ENCODE measurements at regions not wholly inside any gene's neighbourhood (a gene's known extent, or its start where the extent isn't known, plus 50 kb on each side); places are given as distances from the start of the nearest gene placed in this dataset.
"Not testable (repeated sequence)": the region's sequence is repeated elsewhere in the genome, so short reads cannot be mapped to it uniquely, and the experiment has no call there.

- intact Hi-C loops (cut with DNase I) = no loop called here
- DNase-seq (ENCODE audit: extremely low spot score) = no peak
- peaks cover 0 to 11% (median 0%) of the 10 kb centered on the region in 4 donors for H3K9me3 ChIP-seq
- H3K36me3 ChIP-seq = no peaks in the 10 kb centered on the region
- H3K27ac ChIP-seq (replicated peaks in 1 of 4) = no peak overlapping the region
- TF ChIP-seq POLR2AphosphoS5 (IDR thresholded peaks at IDR 0.05) (no peak), EP300 (IDR thresholded peaks at IDR 0.05) (no peak)
- TF ChIP-seq, protein P1, sequence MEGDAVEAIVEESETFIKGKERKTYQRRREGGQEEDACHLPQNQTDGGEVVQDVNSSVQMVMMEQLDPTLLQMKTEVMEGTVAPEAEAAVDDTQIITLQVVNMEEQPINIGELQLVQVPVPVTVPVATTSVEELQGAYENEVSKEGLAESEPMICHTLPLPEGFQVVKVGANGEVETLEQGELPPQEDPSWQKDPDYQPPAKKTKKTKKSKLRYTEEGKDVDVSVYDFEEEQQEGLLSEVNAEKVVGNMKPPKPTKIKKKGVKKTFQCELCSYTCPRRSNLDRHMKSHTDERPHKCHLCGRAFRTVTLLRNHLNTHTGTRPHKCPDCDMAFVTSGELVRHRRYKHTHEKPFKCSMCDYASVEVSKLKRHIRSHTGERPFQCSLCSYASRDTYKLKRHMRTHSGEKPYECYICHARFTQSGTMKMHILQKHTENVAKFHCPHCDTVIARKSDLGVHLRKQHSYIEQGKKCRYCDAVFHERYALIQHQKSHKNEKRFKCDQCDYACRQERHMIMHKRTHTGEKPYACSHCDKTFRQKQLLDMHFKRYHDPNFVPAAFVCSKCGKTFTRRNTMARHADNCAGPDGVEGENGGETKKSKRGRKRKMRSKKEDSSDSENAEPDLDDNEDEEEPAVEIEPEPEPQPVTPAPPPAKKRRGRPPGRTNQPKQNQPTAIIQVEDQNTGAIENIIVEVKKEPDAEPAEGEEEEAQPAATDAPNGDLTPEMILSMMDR (IDR thresholded peaks at IDR 0.05) = no peak
- WGBS = 88% methylated on average over 1 of the region's 1 CpG
- no peaks in the 10 kb centered on the region for H3K4me1 ChIP-seq
- no peak overlapping the region for H3K4me3 ChIP-seq
- H3K27me3 ChIP-seq = no peaks in the 10 kb centered on the region
These were observed 76.8 kb upstream of the DAPK1 start for GRCh38 chr9:87420884-87421283.

DNA sequence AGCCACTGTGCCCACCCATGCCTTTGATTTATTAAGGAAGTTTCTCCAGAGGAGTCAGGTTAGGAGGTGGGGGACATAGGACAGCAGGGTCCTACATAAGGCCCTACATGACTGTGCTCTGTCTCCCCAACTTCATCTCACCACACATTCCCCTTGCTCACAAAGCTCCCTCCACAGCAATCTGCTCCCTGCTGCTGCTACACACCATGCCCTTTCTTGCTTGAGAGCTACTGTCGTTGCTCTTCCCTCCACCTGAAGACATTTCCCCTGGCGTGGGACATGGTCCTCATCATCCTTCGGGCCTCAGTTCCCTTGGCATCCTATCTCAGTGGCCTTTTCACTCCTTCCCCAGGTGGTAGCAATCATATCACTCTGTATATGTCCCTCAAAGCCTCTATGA lies 75.9 kb upstream of the DAPK1 start:
- Histone ChIP-seq H3K27me3 (no peaks in the 10 kb centered on the region), H3K4me1 (no peaks in the 10 kb centered on the region), H3K9me3 (peaks cover 0 to 11% (median 0%) of the 10 kb centered on the region in 4 donors), H3K36me3 (no peaks in the 10 kb centered on the region), H3K4me3 (no peak overlapping the region), H3K27ac (replicated peaks in 1 of 4) (no peak overlapping the region)
- DNase-seq (ENCODE audit: extremely low spot score) = no peak
- TF ChIP-seq POLR2A (IDR thresholded peaks at IDR 0.05; ENCODE audit: low read depth) (no peak), EP300 (IDR thresholded peaks at IDR 0.05) (no peak), POLR2AphosphoS5 (IDR thresholded peaks at IDR 0.05) (no peak)
- TF ChIP-seq, protein P1 (IDR thresholded peaks at IDR 0.05) = no peak
- 97% methylated on average over 3 of the region's 3 CpGs for WGBS
- intact Hi-C loops (cut with DNase I) = no loop called here

GRCh38 chr9:87422999-87423398 lies 74.7 kb upstream of the DAPK1 start:
- H3K27me3 ChIP-seq = no peaks in the 10 kb centered on the region
- no peaks in the 10 kb centered on the region for H3K4me1 ChIP-seq
- no peak overlapping the region for H3K27ac ChIP-seq (replicated peaks in 1 of 4)
- H3K36me3 ChIP-seq = no peaks in the 10 kb centered on the region
- intact Hi-C loops (cut with DNase I) = no loop called here
- no peak overlapping the region for H3K4me3 ChIP-seq
- DNase-seq (ENCODE audit: extremely low spot score) = no peak
- TF ChIP-seq EP300 (IDR thresholded peaks at IDR 0.05) = no peak
- TF ChIP-seq, protein P1 (IDR thresholded peaks at IDR 0.05) = no peak
- no peak for TF ChIP-seq POLR2A (IDR thresholded peaks at IDR 0.05; ENCODE audit: low read depth)
- TF ChIP-seq POLR2AphosphoS5 (IDR thresholded peaks at IDR 0.05) = no peak
- WGBS = 74% methylated on average over 1 of the region's 1 CpG
- peaks cover 0 to 11% (median 0%) of the 10 kb centered on the region in 4 donors for H3K9me3 ChIP-seq

GRCh38 chr9:87423885-87424284 lies 73.8 kb upstream of the DAPK1 start:
- H3K4me1 ChIP-seq; H3K27ac ChIP-seq (replicated peaks in 1 of 4); intact Hi-C loops (cut with DNase I); H3K27me3 ChIP-seq; DNase-seq (ENCODE audit: extremely low spot score); H3K36me3 ChIP-seq; H3K4me3 ChIP-seq: not testable (repeated sequence)
- H3K9me3 ChIP-seq = peaks cover 0 to 11% (median 0%) of the 10 kb centered on the region in 4 donors
- 72% methylated on average over 4 of the region's 4 CpGs for WGBS

DNA sequence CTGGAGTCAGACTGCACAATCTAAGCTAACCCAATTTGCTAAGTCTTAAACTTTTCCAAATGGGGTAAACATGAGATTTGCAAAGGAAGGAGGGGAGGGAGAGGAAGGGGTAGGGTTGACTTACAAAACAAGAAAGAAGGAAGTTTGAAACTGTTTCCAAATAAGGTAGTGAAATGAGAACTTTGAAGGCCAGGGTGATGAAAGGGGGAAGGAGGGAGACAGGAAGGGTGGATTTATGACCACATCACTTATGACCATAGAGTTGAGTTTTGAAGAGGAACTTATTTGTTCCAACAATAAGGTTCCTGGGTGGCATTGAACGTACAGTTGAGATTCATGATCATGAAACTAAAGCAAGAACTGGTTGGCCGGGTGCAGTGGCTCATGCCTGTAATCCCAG lies 72.5 kb upstream of the DAPK1 start:
- no peak for DNase-seq (ENCODE audit: extremely low spot score)
- H3K27me3 ChIP-seq = no peaks in the 10 kb centered on the region
- H3K9me3 ChIP-seq = peaks cover 0 to 11% (median 0%) of the 10 kb centered on the region in 4 donors
- intact Hi-C loops (cut with DNase I) = no loop called here
- no peak overlapping the region for H3K4me3 ChIP-seq
- TF ChIP-seq, protein P1 (IDR thresholded peaks at IDR 0.05) = no peak
- TF ChIP-seq POLR2A (IDR thresholded peaks at IDR 0.05; ENCODE audit: low read depth) = no peak
- TF ChIP-seq EP300 (IDR thresholded peaks at IDR 0.05) = no peak
- no peak for TF ChIP-seq POLR2AphosphoS5 (IDR thresholded peaks at IDR 0.05)
- H3K36me3 ChIP-seq = no peaks in the 10 kb centered on the region
- H3K4me1 ChIP-seq = no peaks in the 10 kb centered on the region
- WGBS = 73% methylated on average over 2 of the region's 2 CpGs
- H3K27ac ChIP-seq (replicated peaks in 1 of 4) = no peak overlapping the region

Data from esophagus muscularis mucosa (tissue), 4 donors.